ENCODE measurements at regions not wholly inside any gene's neighbourhood (a gene's known extent, or its start where the extent isn't known, plus 50 kb on each side); places are given as distances from the start of the nearest gene placed in this dataset.

GRCh38 chr15:81442454-81442853, 68.4 kb upstream of the TMC3 start:
- no peaks in the 10 kb centered on the region; the same call in 1 of the 2 replicates for H3K27me3 Mint-ChIP-seq (ENCODE audit: low read depth)
- H3K36me3 Mint-ChIP-seq = peaks cover 15% of the 10 kb centered on the region
- ChIA-PET POLR2A (no interaction called here), CTCF (no interaction called here)
- H3K9me3 Mint-ChIP-seq = peaks cover 26% of the 10 kb centered on the region
- no peak for ATAC-seq
- no peak for DNase-seq (ENCODE audit: low spot score)
- peaks cover 16% of the 10 kb centered on the region for H3K4me1 Mint-ChIP-seq
- H3K4me3 Mint-ChIP-seq = no peak overlapping the region
- no peak overlapping the region for H3K27ac Mint-ChIP-seq
- TF ChIP-seq NFYB (CRISPR knock-in tag; conservative IDR thresholded peaks at IDR 0.05; ENCODE audit: low read depth) (no peak), PRDM15 (CRISPR knock-in tag; IDR thresholded peaks at IDR 0.05) (no peak), HMGA2 (CRISPR knock-in tag; IDR thresholded peaks at IDR 0.05) (no peak), AFF4 (CRISPR knock-in tag; IDR thresholded peaks at IDR 0.05; ENCODE audit: borderline replicate concordance) (no peak), NFATC4 (CRISPR knock-in tag; IDR thresholded peaks at IDR 0.05) (no peak), RELA (CRISPR knock-in tag; IDR thresholded peaks at IDR 0.05; ENCODE audit: borderline replicate concordance) (no peak), CTCF (IDR thresholded peaks at IDR 0.05) (no peak), GTF2I (CRISPR knock-in tag; conservative IDR thresholded peaks at IDR 0.05) (no peak), ZNF219 (CRISPR knock-in tag; IDR thresholded peaks at IDR 0.05; ENCODE audit: borderline replicate concordance) (no peak), ZNF121 (CRISPR knock-in tag; IDR thresholded peaks at IDR 0.05) (no peak)
- TF ChIP-seq, protein P1, sequence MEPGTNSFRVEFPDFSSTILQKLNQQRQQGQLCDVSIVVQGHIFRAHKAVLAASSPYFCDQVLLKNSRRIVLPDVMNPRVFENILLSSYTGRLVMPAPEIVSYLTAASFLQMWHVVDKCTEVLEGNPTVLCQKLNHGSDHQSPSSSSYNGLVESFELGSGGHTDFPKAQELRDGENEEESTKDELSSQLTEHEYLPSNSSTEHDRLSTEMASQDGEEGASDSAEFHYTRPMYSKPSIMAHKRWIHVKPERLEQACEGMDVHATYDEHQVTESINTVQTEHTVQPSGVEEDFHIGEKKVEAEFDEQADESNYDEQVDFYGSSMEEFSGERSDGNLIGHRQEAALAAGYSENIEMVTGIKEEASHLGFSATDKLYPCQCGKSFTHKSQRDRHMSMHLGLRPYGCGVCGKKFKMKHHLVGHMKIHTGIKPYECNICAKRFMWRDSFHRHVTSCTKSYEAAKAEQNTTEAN (CRISPR knock-in tag; IDR thresholded peaks at IDR 0.05) = no peak
- TF ChIP-seq, protein P2, sequence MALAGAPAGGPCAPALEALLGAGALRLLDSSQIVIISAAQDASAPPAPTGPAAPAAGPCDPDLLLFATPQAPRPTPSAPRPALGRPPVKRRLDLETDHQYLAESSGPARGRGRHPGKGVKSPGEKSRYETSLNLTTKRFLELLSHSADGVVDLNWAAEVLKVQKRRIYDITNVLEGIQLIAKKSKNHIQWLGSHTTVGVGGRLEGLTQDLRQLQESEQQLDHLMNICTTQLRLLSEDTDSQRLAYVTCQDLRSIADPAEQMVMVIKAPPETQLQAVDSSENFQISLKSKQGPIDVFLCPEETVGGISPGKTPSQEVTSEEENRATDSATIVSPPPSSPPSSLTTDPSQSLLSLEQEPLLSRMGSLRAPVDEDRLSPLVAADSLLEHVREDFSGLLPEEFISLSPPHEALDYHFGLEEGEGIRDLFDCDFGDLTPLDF (CRISPR knock-in tag; IDR thresholded peaks at IDR 0.05) = no peak

DNA sequence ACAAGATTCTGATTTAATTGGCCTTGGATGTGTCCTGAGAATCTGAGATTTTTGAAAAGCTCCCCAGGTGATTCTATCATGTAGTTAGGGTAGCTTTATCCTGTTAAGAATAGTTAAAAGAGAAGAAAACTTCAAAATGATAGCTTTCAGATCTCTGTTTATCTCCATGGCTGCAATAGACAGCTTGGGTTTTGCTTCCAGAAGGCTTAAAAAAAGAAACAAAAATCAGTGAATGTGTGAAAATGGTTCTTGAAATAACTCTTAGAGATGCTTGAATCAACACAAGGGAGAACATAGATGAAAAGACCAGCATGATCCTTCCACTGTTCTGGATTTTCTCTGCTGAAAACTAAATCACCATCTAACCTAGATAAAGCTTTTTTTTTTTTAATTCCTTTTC, 60.8 kb upstream of the TMC3 start:
- POLR2A ChIA-PET = no interaction called here
- Mint-ChIP-seq H3K27me3 (ENCODE audit: low read depth) (no peaks in the 10 kb centered on the region), H3K36me3 (no peaks in the 10 kb centered on the region), H3K4me3 (no peak overlapping the region), H3K4me1 (peaks cover 4% of the 10 kb centered on the region), H3K9me3 (peaks cover 4% of the 10 kb centered on the region; the same call in 1 of the 2 replicates), H3K27ac (no peak overlapping the region)
- DNase-seq (ENCODE audit: low spot score) (no peak), ATAC-seq (no peak)
- CTCF ChIA-PET = interaction anchor here (0.5 kb wide), 1 partner anchor 408 kb away, joined by 3 read pairs; no protein-coding TSS in a partner anchor
- no peak for TF ChIP-seq FOXJ3 (CRISPR knock-in tag; IDR thresholded peaks at IDR 0.05; ENCODE audit: borderline replicate concordance)
- no peak for TF ChIP-seq OVOL2 (CRISPR knock-in tag; IDR thresholded peaks at IDR 0.05; ENCODE audit: borderline replicate concordance)
- no peak for TF ChIP-seq SOX15 (CRISPR knock-in tag; IDR thresholded peaks at IDR 0.05)
- no peak for TF ChIP-seq NFATC4 (CRISPR knock-in tag; IDR thresholded peaks at IDR 0.05)
- no peak for TF ChIP-seq EMX1 (CRISPR knock-in tag; IDR thresholded peaks at IDR 0.05)
- no peak for TF ChIP-seq GRHL2 (CRISPR knock-in tag; IDR thresholded peaks at IDR 0.05; ENCODE audit: insufficient replicate concordance, severe bottlenecking)
- no peak for TF ChIP-seq ZNF219 (CRISPR knock-in tag; IDR thresholded peaks at IDR 0.05; ENCODE audit: borderline replicate concordance)
- TF ChIP-seq, protein P3, sequence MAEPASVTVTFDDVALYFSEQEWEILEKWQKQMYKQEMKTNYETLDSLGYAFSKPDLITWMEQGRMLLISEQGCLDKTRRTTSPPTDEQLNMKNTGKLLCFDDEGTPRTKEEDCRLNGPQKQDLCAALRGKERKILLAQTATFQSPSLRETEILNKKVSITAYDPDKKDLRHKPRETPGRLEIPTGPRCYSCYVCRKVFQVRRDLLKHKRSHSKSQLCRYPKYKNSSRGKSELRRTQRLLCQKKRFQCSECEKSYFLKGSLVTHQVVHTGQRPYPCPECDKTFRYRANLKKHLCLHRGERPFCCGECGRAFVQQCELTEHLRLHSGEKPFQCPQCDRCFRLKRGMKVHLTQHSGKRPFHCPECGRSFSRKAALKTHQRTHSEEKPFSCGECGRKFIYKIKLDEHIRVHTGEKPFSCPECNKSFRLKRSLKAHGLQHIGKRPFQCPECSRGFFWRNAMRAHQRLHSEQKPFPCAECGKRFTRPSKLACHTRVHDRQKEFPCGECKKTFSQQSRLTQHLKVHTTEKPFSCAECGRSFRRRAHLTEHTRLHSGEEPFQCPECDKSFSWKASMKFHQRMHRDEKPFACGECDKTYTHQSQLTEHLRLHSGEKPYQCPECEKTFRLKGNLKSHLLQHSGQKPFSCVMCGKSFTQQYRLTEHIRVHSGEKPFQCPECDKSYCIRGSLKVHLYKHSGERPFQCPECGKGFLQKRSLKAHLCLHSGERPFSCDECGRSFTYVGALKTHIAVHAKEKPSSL (CRISPR knock-in tag; conservative IDR thresholded peaks at IDR 0.05) = no peak
- TF ChIP-seq KAT7 (CRISPR knock-in tag; IDR thresholded peaks at IDR 0.05; ENCODE audit: borderline replicate concordance) = no peak
- no peak for TF ChIP-seq CTCF (IDR thresholded peaks at IDR 0.05)
